ENCODE measurements at regions not wholly inside any gene's neighbourhood (a gene's known extent, or its start where the extent isn't known, plus 50 kb on each side); places are given as distances from the start of the nearest gene placed in this dataset.

GRCh38 chr4:138901177-138901576 lies 114.4 kb upstream of the NOCT start:
- TF ChIP-seq YY1 (IDR thresholded peaks at IDR 0.05; ENCODE audit: insufficient read depth, insufficient read length) (no peak), SUZ12 (IDR thresholded peaks at IDR 0.05; ENCODE audit: extremely low read depth, insufficient read depth, insufficient read length) (no peak), ZNF274 (IDR thresholded peaks at IDR 0.05; ENCODE audit: low read depth, low read length) (no peak)
